ENCODE measurements at regions not wholly inside any gene's neighbourhood (a gene's known extent, or its start where the extent isn't known, plus 50 kb on each side); places are given as distances from the start of the nearest gene placed in this dataset.

DNA sequence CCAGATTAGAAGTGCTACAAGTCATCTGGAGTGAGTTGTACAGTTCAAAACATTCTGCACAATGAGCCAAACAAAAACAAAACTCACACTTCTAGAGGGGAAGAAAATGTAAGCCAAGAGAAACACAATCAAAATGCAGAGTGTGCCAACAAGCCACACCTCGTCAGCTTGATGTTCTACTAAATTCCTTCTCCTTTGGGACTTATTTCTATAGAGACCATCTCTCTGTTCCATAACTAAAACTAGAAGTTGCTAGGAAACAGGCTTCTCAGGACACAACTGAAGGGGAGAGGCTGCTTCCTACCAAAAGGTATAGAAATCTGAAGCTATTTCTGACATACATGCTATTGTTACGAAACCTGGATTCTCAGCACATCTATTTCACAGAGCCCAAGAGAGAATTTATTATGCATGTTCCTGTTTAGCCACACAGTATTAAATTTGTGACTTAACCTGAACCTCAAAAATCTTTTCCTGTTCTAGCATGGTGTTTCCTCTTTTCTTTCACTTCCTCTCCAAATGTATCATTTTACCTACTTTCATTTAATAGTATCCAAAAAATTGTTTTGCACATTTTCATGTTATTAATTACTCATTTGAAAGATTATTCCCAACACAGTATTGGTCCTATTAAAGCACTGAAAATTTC is 211.4 kb upstream of the CCDC150 start:
- Histone ChIP-seq H3K9me3 (ENCODE audit: insufficient read depth, low read depth, low read length) (no peaks in the 10 kb centered on the region), H3K27me3 (ENCODE audit: insufficient read depth, low read length) (no peaks in the 10 kb centered on the region), H3K4me1 (ENCODE audit: insufficient read depth, low read length) (no peaks in the 10 kb centered on the region), H3K27ac (ENCODE audit: low read depth, low read length) (no peak overlapping the region), H3K4me3 (ENCODE audit: low read length) (no peak overlapping the region), H3K36me3 (ENCODE audit: insufficient read depth, low read length) (no peaks in the 10 kb centered on the region), H3K9ac (ENCODE audit: low read depth, low read length) (no peak overlapping the region)
- 39% methylated on average over 2 of the region's 2 CpGs for WGBS

GRCh38 chr2:196431076-196431475 is 208.4 kb upstream of the CCDC150 start:
- Histone ChIP-seq H3K4me1 (ENCODE audit: insufficient read depth, low read length) (no peaks in the 10 kb centered on the region), H3K9ac (ENCODE audit: low read depth, low read length) (no peak overlapping the region), H3K36me3 (ENCODE audit: insufficient read depth, low read length) (no peaks in the 10 kb centered on the region), H3K4me3 (ENCODE audit: low read length) (no peak overlapping the region), H3K27me3 (ENCODE audit: insufficient read depth, low read length) (no peaks in the 10 kb centered on the region), H3K9me3 (ENCODE audit: insufficient read depth, low read depth, low read length) (no peaks in the 10 kb centered on the region), H3K27ac (ENCODE audit: low read depth, low read length) (no peak overlapping the region)
- whole genome bisulfite sequencing = 93% methylated on average over 1 of the region's 2 CpGs

- WGBS = 40% methylated on average over 1 of the region's 4 CpGs
- no peak overlapping the region for H3K27ac ChIP-seq (ENCODE audit: low read depth, low read length)
These were observed 207.6 kb upstream of the CCDC150 start for GRCh38 chr2:196431957-196432356.

GRCh38 chr2:196433116-196433515 is 206.4 kb upstream of the CCDC150 start:
- Histone ChIP-seq H3K27ac (ENCODE audit: low read depth, low read length) (no peak overlapping the region), H3K36me3 (ENCODE audit: insufficient read depth, low read length) (no peaks in the 10 kb centered on the region), H3K4me1 (ENCODE audit: insufficient read depth, low read length) (no peaks in the 10 kb centered on the region), H3K9ac (ENCODE audit: low read depth, low read length) (no peak overlapping the region), H3K4me3 (ENCODE audit: low read length) (no peak overlapping the region), H3K9me3 (ENCODE audit: insufficient read depth, low read depth, low read length) (no peaks in the 10 kb centered on the region), H3K27me3 (ENCODE audit: insufficient read depth, low read length) (no peaks in the 10 kb centered on the region)
- WGBS = 95% methylated on average over 13 of the region's 13 CpGs

More at GRCh38 chr2:196431957-196432356, 207.6 kb upstream of the CCDC150 start:
- Histone ChIP-seq H3K4me3 (ENCODE audit: low read length) (no peak overlapping the region), H3K9ac (ENCODE audit: low read depth, low read length) (no peak overlapping the region), H3K9me3 (ENCODE audit: insufficient read depth, low read depth, low read length) (no peaks in the 10 kb centered on the region), H3K27me3 (ENCODE audit: insufficient read depth, low read length) (no peaks in the 10 kb centered on the region), H3K36me3 (ENCODE audit: insufficient read depth, low read length) (no peaks in the 10 kb centered on the region), H3K4me1 (ENCODE audit: insufficient read depth, low read length) (no peaks in the 10 kb centered on the region)

GRCh38 chr2:196434217-196434616 is 205.3 kb upstream of the CCDC150 start:
- Histone ChIP-seq H3K4me1 (ENCODE audit: insufficient read depth, low read length) (no peaks in the 10 kb centered on the region), H3K36me3 (ENCODE audit: insufficient read depth, low read length) (no peaks in the 10 kb centered on the region)
- 97% methylated on average over 5 of the region's 5 CpGs for WGBS

GRCh38 chr2:196435189-196435588 is 204.3 kb upstream of the CCDC150 start:
- H3K27me3 ChIP-seq (ENCODE audit: insufficient read depth, low read length) = no peaks in the 10 kb centered on the region

More at GRCh38 chr2:196434217-196434616, 205.3 kb upstream of the CCDC150 start:
- Histone ChIP-seq H3K9ac (ENCODE audit: low read depth, low read length) (no peak overlapping the region), H3K9me3 (ENCODE audit: insufficient read depth, low read depth, low read length) (no peaks in the 10 kb centered on the region), H3K4me3 (ENCODE audit: low read length) (no peak overlapping the region), H3K27ac (ENCODE audit: low read depth, low read length) (no peak overlapping the region), H3K27me3 (ENCODE audit: insufficient read depth, low read length) (no peaks in the 10 kb centered on the region)

GRCh38 chr2:196437626-196438025 is 201.9 kb upstream of the CCDC150 start:
- no peaks in the 10 kb centered on the region for H3K4me1 ChIP-seq (ENCODE audit: insufficient read depth, low read length)
- H3K36me3 ChIP-seq (ENCODE audit: insufficient read depth, low read length) = no peaks in the 10 kb centered on the region
- no peak overlapping the region for H3K4me3 ChIP-seq (ENCODE audit: low read length)
- H3K9ac ChIP-seq (ENCODE audit: low read depth, low read length) = no peak overlapping the region
- 91% methylated on average over 6 of the region's 6 CpGs for WGBS
- no peaks in the 10 kb centered on the region for H3K27me3 ChIP-seq (ENCODE audit: insufficient read depth, low read length)
- no peaks in the 10 kb centered on the region for H3K9me3 ChIP-seq (ENCODE audit: insufficient read depth, low read depth, low read length)
- H3K27ac ChIP-seq (ENCODE audit: low read depth, low read length) = no peak overlapping the region

More at GRCh38 chr2:196435189-196435588, 204.3 kb upstream of the CCDC150 start:
- Histone ChIP-seq H3K27ac (ENCODE audit: low read depth, low read length) (no peak overlapping the region), H3K9ac (ENCODE audit: low read depth, low read length) (no peak overlapping the region), H3K36me3 (ENCODE audit: insufficient read depth, low read length) (no peaks in the 10 kb centered on the region), H3K9me3 (ENCODE audit: insufficient read depth, low read depth, low read length) (no peaks in the 10 kb centered on the region), H3K4me3 (ENCODE audit: low read length) (no peak overlapping the region), H3K4me1 (ENCODE audit: insufficient read depth, low read length) (no peaks in the 10 kb centered on the region)

DNA sequence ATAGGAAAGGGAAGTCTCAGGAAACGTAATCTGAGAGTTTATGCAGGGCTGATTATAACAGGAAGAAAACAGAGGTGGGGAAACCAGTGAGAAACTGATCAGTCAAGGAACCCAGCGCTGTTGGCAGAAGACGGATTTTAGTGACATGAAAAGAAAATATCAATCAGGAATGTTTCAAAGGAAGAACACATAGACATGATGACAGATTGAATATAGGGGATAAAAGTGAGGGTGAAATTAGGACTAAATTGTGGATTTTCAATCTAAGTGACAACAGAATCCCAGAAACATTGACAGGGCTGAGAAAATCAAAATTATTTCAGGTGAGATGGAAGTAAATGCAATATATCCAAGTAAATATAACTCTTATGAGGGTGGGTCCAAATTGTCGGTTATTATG is 199.8 kb upstream of the CCDC150 start:
- Histone ChIP-seq H3K36me3 (ENCODE audit: insufficient read depth, low read length) (no peaks in the 10 kb centered on the region), H3K27me3 (ENCODE audit: insufficient read depth, low read length) (no peaks in the 10 kb centered on the region), H3K9ac (ENCODE audit: low read depth, low read length) (no peak overlapping the region), H3K4me3 (ENCODE audit: low read length) (no peak overlapping the region), H3K4me1 (ENCODE audit: insufficient read depth, low read length) (no peaks in the 10 kb centered on the region), H3K9me3 (ENCODE audit: insufficient read depth, low read depth, low read length) (no peaks in the 10 kb centered on the region), H3K27ac (ENCODE audit: low read depth, low read length) (no peak overlapping the region)
- WGBS = 91% methylated on average over 3 of the region's 4 CpGs

DNA sequence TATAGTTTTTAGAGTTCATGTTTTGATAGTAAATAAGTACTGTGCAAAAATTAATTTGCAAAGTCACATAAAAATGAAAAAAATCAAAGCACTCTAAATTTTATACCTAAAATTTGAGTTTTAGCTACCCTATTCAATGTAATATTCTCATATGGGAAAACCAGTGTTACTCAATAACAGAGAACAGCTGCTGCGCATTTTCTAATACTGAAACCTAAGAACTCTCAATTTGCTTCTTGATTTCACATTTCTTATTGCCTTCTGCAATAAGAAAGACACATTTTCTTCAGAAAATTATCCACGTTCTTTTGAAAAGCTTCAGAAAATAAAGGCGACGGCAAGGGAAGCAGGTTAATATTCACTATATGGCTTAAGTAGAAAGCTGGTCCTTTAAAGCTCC is 199.1 kb upstream of the CCDC150 start:
- no peak overlapping the region for H3K27ac ChIP-seq (ENCODE audit: low read depth, low read length)
- WGBS = 90% methylated on average over 4 of the region's 4 CpGs

GRCh38 chr2:196441527-196441926 is 198.0 kb upstream of the CCDC150 start:
- no peak overlapping the region for H3K9ac ChIP-seq (ENCODE audit: low read depth, low read length)
- 100% methylated on average over 2 of the region's 2 CpGs for WGBS
- no peaks in the 10 kb centered on the region for H3K27me3 ChIP-seq (ENCODE audit: insufficient read depth, low read length)
- H3K27ac ChIP-seq (ENCODE audit: low read depth, low read length) = no peak overlapping the region
- no peaks in the 10 kb centered on the region for H3K9me3 ChIP-seq (ENCODE audit: insufficient read depth, low read depth, low read length)
- no peaks in the 10 kb centered on the region for H3K4me1 ChIP-seq (ENCODE audit: insufficient read depth, low read length)
- no peaks in the 10 kb centered on the region for H3K36me3 ChIP-seq (ENCODE audit: insufficient read depth, low read length)
- no peak overlapping the region for H3K4me3 ChIP-seq (ENCODE audit: low read length)

More for the DNA sequence above, 199.1 kb upstream of the CCDC150 start:
- Histone ChIP-seq H3K9me3 (ENCODE audit: insufficient read depth, low read depth, low read length) (no peaks in the 10 kb centered on the region), H3K9ac (ENCODE audit: low read depth, low read length) (no peak overlapping the region), H3K4me3 (ENCODE audit: low read length) (no peak overlapping the region), H3K4me1 (ENCODE audit: insufficient read depth, low read length) (no peaks in the 10 kb centered on the region), H3K36me3 (ENCODE audit: insufficient read depth, low read length) (no peaks in the 10 kb centered on the region), H3K27me3 (ENCODE audit: insufficient read depth, low read length) (no peaks in the 10 kb centered on the region)

DNA sequence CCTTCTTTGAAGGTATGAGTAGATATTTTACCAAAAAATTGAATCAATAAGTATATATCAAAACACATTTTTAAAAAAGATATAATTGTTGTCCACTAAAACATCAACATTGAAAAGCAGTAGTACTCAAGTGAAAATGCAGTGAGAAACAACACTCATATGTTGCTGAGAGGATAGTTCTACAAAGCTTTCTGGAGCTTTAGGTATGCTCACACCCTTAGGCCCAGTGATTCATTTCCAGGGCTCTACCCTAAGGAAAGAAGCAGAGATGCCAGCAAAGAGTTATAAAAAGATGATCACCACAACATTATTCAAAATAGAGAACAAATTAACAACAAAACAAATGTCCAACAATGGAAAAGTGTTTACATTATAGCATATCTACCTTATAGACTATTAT is 197.3 kb upstream of the CCDC150 start:
- Histone ChIP-seq H3K27me3 (ENCODE audit: insufficient read depth, low read length) (no peaks in the 10 kb centered on the region), H3K4me3 (ENCODE audit: low read length) (no peak overlapping the region), H3K27ac (ENCODE audit: low read depth, low read length) (no peak overlapping the region), H3K9me3 (ENCODE audit: insufficient read depth, low read depth, low read length) (no peaks in the 10 kb centered on the region), H3K4me1 (ENCODE audit: insufficient read depth, low read length) (no peaks in the 10 kb centered on the region), H3K9ac (ENCODE audit: low read depth, low read length) (no peak overlapping the region), H3K36me3 (ENCODE audit: insufficient read depth, low read length) (no peaks in the 10 kb centered on the region)

DNA sequence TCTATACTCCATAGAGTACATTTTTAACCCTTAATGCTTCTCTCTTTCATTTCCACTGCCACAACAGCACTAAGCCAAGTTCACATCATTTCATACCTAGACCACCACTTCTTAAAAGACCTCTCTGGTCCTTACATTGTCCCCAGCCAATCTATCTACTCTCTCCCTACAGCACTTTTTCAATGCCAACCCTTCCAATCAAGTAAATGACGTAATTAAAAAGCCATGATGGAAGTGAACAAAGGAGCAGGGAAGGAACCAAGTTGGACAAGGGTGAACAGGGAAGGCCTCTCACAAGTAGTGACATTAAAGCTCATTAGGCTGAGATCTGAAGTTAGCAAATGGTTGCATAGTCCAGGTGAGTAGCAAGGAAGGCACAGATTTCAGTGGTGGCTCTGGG is 195.1 kb upstream of the CCDC150 start:
- 96% methylated on average over 1 of the region's 1 CpG for WGBS
- no peaks in the 10 kb centered on the region for H3K36me3 ChIP-seq (ENCODE audit: insufficient read depth, low read length)
- no peaks in the 10 kb centered on the region for H3K4me1 ChIP-seq (ENCODE audit: insufficient read depth, low read length)
- H3K9ac ChIP-seq (ENCODE audit: low read depth, low read length) = no peak overlapping the region
- no peaks in the 10 kb centered on the region for H3K9me3 ChIP-seq (ENCODE audit: insufficient read depth, low read depth, low read length)
- no peak overlapping the region for H3K27ac ChIP-seq (ENCODE audit: low read depth, low read length)
- no peak overlapping the region for H3K4me3 ChIP-seq (ENCODE audit: low read length)
- H3K27me3 ChIP-seq (ENCODE audit: insufficient read depth, low read length) = no peaks in the 10 kb centered on the region
